MM.1S (cell line): ENCODE measurements at regions not wholly inside any gene's neighbourhood (a gene's known extent, or its start where the extent isn't known, plus 50 kb on each side); places are given as distances from the start of the nearest gene placed in this dataset.

Experiments used
- DNase-seq: peaks from one replicate; pipeline ENCODE4 v3.0.0-alpha.2; 2015
- H2AFZ ChIP-seq: fragments of 300-600 bp; sonication (generic); 2 replicates; pipeline ENCODE4 v1.6.0; 2016; ENCODE audit warnings: antibody characterized with exemption, low read length
- H3F3A ChIP-seq: fragments of 300-600 bp; sonication (generic); 2 replicates; pipeline ENCODE4 v1.6.1; 2016; ENCODE audit warnings: mild to moderate bottlenecking, antibody characterized with exemption, low read length, moderate library complexity, mixed read lengths; ENCODE audit not compliant: insufficient read depth
- H3K27ac ChIP-seq: fragments of 300-600 bp; sonication (generic); 2 replicates; pipeline ENCODE4 v1.5.1; 2016; ENCODE audit warnings: mild to moderate bottlenecking, low read length
- H3K27me3 ChIP-seq: fragments of 300-600 bp; sonication (generic); replicated peaks from 2 replicates; pipeline ENCODE4 v1.6.0; 2016; ENCODE audit warnings: low read length; ENCODE audit not compliant: insufficient read depth
- H3K36me3 ChIP-seq: fragments of 300-600 bp; sonication (generic); replicated peaks from 2 replicates; pipeline ENCODE4 v1.6.1; 2016; ENCODE audit warnings: mild to moderate bottlenecking, low read length, mixed read lengths; ENCODE audit not compliant: insufficient read depth
- H3K4me1 ChIP-seq: fragments of 300-600 bp; sonication (generic); 2 replicates; pipeline ENCODE4 v1.6.1; 2016; ENCODE audit warnings: low read length, mixed read lengths
- H3K4me2 ChIP-seq: fragments of 300-600 bp; sonication (generic); 2 replicates; pipeline ENCODE4 v1.6.0; 2016; ENCODE audit warnings: low read depth, low read length
- H3K4me3 ChIP-seq: fragments of 300-600 bp; sonication (generic); 2 replicates; pipeline ENCODE4 v1.5.1; 2016; ENCODE audit warnings: low read length, mixed read lengths
- H3K79me2 ChIP-seq: fragments of 300-600 bp; sonication (generic); 2 replicates; pipeline ENCODE4 v1.6.1; 2016; ENCODE audit warnings: mixed run types, low read length, mixed read lengths
- H3K9ac ChIP-seq: fragments of 300-600 bp; sonication (generic); 2 replicates; pipeline ENCODE4 v1.6.1; 2016; ENCODE audit warnings: low read length, mixed read lengths
- H3K9me2 ChIP-seq: fragments of 300-600 bp; sonication (generic); replicated peaks from 2 replicates; pipeline ENCODE4 v1.6.1; 2016; ENCODE audit warnings: mild to moderate bottlenecking, low read length, mixed read lengths; ENCODE audit not compliant: insufficient read depth
- H3K9me3 ChIP-seq: fragments of 300-600 bp; sonication (generic); replicated peaks from 2 replicates; pipeline ENCODE4 v1.6.1; 2016; ENCODE audit warnings: mild to moderate bottlenecking, low read length, mixed read lengths; ENCODE audit not compliant: insufficient read depth
- H4K20me1 ChIP-seq: fragments of 300-600 bp; sonication (generic); 2 replicates; pipeline ENCODE4 v1.6.1; 2016; ENCODE audit warnings: mild to moderate bottlenecking, low read length, moderate library complexity, mixed read lengths; ENCODE audit not compliant: insufficient read depth
- EZH2 ChIP-seq: fragments of 300-600 bp; sonication (generic); optimal IDR thresholded peaks from 2 replicates; pipeline ENCODE3; 2017; ENCODE audit warnings: low read depth, mild to moderate bottlenecking, antibody characterized with exemption, low read length, mixed read lengths
- EZH2phosphoT487 ChIP-seq: fragments of 300-600 bp; sonication (generic); IDR thresholded peaks from 2 replicates; pipeline ENCODE4 v1.6.1; 2018; ENCODE audit warnings: antibody characterized with exemption, low read length
- TF ChIP-seq, protein P1 (sequence below): fragments of 300-600 bp; sonication (generic); IDR thresholded peaks from 2 replicates; pipeline ENCODE4 v1.5.1; 2016; ENCODE audit warnings: antibody characterized with exemption, low read length, mixed read lengths

DNA sequence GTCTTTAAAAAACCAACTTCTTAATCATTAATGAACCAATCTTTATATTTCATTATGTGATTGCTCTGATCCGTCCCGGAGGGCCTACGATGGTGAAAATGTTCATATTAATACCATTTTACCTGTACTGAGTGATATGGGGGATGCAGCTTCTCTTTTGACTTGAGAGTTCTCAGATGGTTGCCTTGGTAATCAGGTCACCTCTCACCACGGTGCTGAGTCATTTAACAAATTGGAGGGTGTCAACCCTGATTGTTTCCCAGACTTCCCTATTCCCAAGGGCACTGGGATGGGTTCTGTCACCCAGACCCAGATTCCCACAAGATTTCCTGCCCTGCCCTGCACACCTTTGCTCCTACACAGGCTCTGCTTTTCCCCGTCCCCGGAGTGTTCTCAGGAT, 128.5 kb upstream of the TMTC4 start:
- Histone ChIP-seq H3K27me3 (no peaks in the 10 kb centered on the region), H3K27ac (no peak overlapping the region), H3K9me2 (no peaks in the 10 kb centered on the region), H2AFZ (no peak overlapping the region), H4K20me1 (no peaks in the 10 kb centered on the region), H3K79me2 (no peaks in the 10 kb centered on the region), H3K4me3 (no peak overlapping the region), H3K4me1 (no peaks in the 10 kb centered on the region), H3K4me2 (no peak overlapping the region), H3F3A (no peaks in the 10 kb centered on the region), H3K36me3 (no peaks in the 10 kb centered on the region), H3K9ac (no peak overlapping the region), H3K9me3 (no peaks in the 10 kb centered on the region)
- TF ChIP-seq, protein P1, sequence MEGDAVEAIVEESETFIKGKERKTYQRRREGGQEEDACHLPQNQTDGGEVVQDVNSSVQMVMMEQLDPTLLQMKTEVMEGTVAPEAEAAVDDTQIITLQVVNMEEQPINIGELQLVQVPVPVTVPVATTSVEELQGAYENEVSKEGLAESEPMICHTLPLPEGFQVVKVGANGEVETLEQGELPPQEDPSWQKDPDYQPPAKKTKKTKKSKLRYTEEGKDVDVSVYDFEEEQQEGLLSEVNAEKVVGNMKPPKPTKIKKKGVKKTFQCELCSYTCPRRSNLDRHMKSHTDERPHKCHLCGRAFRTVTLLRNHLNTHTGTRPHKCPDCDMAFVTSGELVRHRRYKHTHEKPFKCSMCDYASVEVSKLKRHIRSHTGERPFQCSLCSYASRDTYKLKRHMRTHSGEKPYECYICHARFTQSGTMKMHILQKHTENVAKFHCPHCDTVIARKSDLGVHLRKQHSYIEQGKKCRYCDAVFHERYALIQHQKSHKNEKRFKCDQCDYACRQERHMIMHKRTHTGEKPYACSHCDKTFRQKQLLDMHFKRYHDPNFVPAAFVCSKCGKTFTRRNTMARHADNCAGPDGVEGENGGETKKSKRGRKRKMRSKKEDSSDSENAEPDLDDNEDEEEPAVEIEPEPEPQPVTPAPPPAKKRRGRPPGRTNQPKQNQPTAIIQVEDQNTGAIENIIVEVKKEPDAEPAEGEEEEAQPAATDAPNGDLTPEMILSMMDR, result no peak
- TF ChIP-seq EZH2phosphoT487 (no peak), EZH2 (no peak)
- no peak for DNase-seq

DNA sequence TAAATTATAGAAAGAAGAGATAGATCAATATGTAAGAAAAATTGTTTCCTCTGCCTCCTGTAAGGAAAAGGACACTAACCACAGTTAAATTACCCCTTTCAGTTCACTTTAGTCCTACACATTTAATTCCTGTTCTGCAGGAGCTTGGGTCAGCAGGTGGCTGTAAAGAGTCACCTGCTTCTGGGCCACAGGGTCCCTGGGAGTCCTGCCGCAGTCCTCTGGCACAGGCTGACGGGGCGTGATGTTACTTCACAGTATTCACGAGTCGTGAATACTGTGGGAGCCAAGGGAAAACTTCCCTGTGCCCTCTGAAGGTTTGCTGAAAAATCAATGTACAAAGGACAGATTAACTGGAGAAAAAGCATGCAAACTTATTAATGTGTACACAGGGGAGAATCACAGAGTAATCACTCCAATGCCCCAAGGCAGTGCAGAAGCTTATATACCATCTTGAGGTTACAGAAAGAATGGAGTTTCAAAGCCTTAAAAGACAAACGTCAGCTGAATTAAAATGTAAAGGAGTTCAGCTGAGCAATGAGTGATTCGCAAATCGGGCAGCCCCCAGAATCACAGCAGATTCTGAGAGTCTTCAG, 125.8 kb upstream of the TMTC4 start:
- Histone ChIP-seq H4K20me1 (no peaks in the 10 kb centered on the region), H3K27ac (no peak overlapping the region), H3K36me3 (no peaks in the 10 kb centered on the region), H3K9me2 (no peaks in the 10 kb centered on the region), H3K9ac (no peak overlapping the region), H3K4me3 (no peak overlapping the region), H3K4me2 (no peak overlapping the region), H2AFZ (no peak overlapping the region), H3K9me3 (no peaks in the 10 kb centered on the region), H3K27me3 (no peaks in the 10 kb centered on the region), H3F3A (no peaks in the 10 kb centered on the region), H3K4me1 (no peaks in the 10 kb centered on the region), H3K79me2 (no peaks in the 10 kb centered on the region)
- DNase-seq, result no peak
- TF ChIP-seq, protein P1, result no peak
- TF ChIP-seq EZH2 (no peak), EZH2phosphoT487 (no peak)

DNA sequence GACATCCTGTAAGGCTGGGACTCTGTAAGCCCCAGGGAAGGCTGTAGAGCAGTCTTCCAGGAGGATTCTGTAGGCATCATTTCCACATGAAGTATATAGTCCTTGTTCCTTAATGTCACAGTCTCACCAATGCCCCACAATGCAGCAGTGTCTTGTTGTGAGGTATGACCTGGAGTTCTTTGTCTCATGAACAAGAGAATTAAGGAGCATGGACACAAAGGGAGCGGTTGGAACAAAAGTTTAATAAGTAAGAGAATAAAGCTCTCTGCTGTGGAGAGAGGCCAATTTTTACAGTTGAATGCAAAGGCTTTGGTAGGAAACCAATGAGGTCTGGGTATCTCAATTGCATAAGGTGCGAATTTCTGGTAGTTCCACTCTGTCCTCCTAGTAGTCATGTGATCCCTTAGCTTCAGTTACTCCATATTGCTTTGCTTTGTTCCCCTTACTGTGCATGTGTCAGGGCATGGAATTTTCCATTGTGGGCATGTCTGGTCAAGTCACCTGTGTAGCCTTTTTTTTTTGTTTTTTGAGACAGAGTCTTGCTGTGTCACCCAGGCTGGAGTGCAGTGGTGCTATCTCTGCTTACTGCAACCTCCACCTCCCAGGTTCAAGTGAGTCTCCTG, 124.3 kb upstream of the TMTC4 start:
- no peak overlapping the region for H3K4me2 ChIP-seq
- H3K36me3 ChIP-seq, result no peaks in the 10 kb centered on the region
- H3K27me3 ChIP-seq, result no peaks in the 10 kb centered on the region
- H3K9ac ChIP-seq, result no peak overlapping the region
- no peaks in the 10 kb centered on the region for H3K9me3 ChIP-seq
- H2AFZ ChIP-seq, result no peak overlapping the region
- H3K9me2 ChIP-seq, result no peaks in the 10 kb centered on the region
- no peak overlapping the region for H3K4me3 ChIP-seq
- H4K20me1 ChIP-seq, result no peaks in the 10 kb centered on the region
- no peak for DNase-seq
- H3K4me1 ChIP-seq, result no peaks in the 10 kb centered on the region
- H3K79me2 ChIP-seq, result no peaks in the 10 kb centered on the region
- no peaks in the 10 kb centered on the region for H3F3A ChIP-seq
- TF ChIP-seq EZH2 (no peak), EZH2phosphoT487 (no peak)
- TF ChIP-seq, protein P1, result no peak
- no peak overlapping the region for H3K27ac ChIP-seq
